ENCODE measurements at regions not wholly inside any gene's neighbourhood (a gene's known extent, or its start where the extent isn't known, plus 50 kb on each side); places are given as distances from the start of the nearest gene placed in this dataset.

- Mint-ChIP-seq H3K27me3 (ENCODE audit: unreplicated experiment) (peaks cover 6% of the 10 kb centered on the region), H3K27ac (ENCODE audit: unreplicated experiment) (no peak overlapping the region), H3K4me1 (ENCODE audit: low read depth, unreplicated experiment) (no peaks in the 10 kb centered on the region), H3K36me3 (ENCODE audit: unreplicated experiment) (no peaks in the 10 kb centered on the region), H3K4me3 (ENCODE audit: unreplicated experiment) (no peak overlapping the region), H3K9me3 (ENCODE audit: unreplicated experiment) (no peaks in the 10 kb centered on the region)
- DNase-seq = no peak
- no peak for TF ChIP-seq CTCF (IDR thresholded peaks at IDR 0.05; ENCODE audit: partially characterized antibody, unreplicated experiment)
Measured at GRCh38 chr2:16482460-16482859, 183.2 kb downstream of the CYRIA start.

- DNase-seq = no peak
- TF ChIP-seq CTCF (IDR thresholded peaks at IDR 0.05; ENCODE audit: partially characterized antibody, unreplicated experiment) = no peak
- H3K9me3 Mint-ChIP-seq (ENCODE audit: unreplicated experiment) = no peaks in the 10 kb centered on the region
Measured at GRCh38 chr2:16481351-16481750, 184.3 kb downstream of the CYRIA start.

GRCh38 chr2:16479721-16480120, 185.9 kb downstream of the CYRIA start:
- H3K27ac Mint-ChIP-seq (ENCODE audit: unreplicated experiment) = no peak overlapping the region
- no peak for DNase-seq
- H3K27me3 Mint-ChIP-seq (ENCODE audit: unreplicated experiment) = peaks cover 4% of the 10 kb centered on the region
- H3K36me3 Mint-ChIP-seq (ENCODE audit: unreplicated experiment) = no peaks in the 10 kb centered on the region
- no peak for TF ChIP-seq CTCF (IDR thresholded peaks at IDR 0.05; ENCODE audit: partially characterized antibody, unreplicated experiment)
- H3K9me3 Mint-ChIP-seq (ENCODE audit: unreplicated experiment) = no peaks in the 10 kb centered on the region
- no peak overlapping the region for H3K4me3 Mint-ChIP-seq (ENCODE audit: unreplicated experiment)
- H3K4me1 Mint-ChIP-seq (ENCODE audit: low read depth, unreplicated experiment) = no peaks in the 10 kb centered on the region

More at GRCh38 chr2:16481351-16481750, 184.3 kb downstream of the CYRIA start:
- no peak overlapping the region for H3K27ac Mint-ChIP-seq (ENCODE audit: unreplicated experiment)
- no peaks in the 10 kb centered on the region for H3K4me1 Mint-ChIP-seq (ENCODE audit: low read depth, unreplicated experiment)
- no peak overlapping the region for H3K4me3 Mint-ChIP-seq (ENCODE audit: unreplicated experiment)
- H3K36me3 Mint-ChIP-seq (ENCODE audit: unreplicated experiment) = no peaks in the 10 kb centered on the region
- peaks cover 4% of the 10 kb centered on the region for H3K27me3 Mint-ChIP-seq (ENCODE audit: unreplicated experiment)

- no peak for DNase-seq
- Mint-ChIP-seq H3K27ac (ENCODE audit: unreplicated experiment) (no peak overlapping the region), H3K9me3 (ENCODE audit: unreplicated experiment) (no peaks in the 10 kb centered on the region), H3K27me3 (ENCODE audit: unreplicated experiment) (peaks cover 2% of the 10 kb centered on the region), H3K36me3 (ENCODE audit: unreplicated experiment) (no peaks in the 10 kb centered on the region), H3K4me3 (ENCODE audit: unreplicated experiment) (no peak overlapping the region), H3K4me1 (ENCODE audit: low read depth, unreplicated experiment) (no peaks in the 10 kb centered on the region)
- no peak for TF ChIP-seq CTCF (IDR thresholded peaks at IDR 0.05; ENCODE audit: partially characterized antibody, unreplicated experiment)
Measured at GRCh38 chr2:16478434-16479210, 187.0 kb downstream of the CYRIA start.

GRCh38 chr2:16477648-16478047, 188.0 kb downstream of the CYRIA start:
- Mint-ChIP-seq H3K27me3 (ENCODE audit: unreplicated experiment) (peaks cover 2% of the 10 kb centered on the region), H3K4me1 (ENCODE audit: low read depth, unreplicated experiment) (no peaks in the 10 kb centered on the region), H3K9me3 (ENCODE audit: unreplicated experiment) (no peaks in the 10 kb centered on the region), H3K36me3 (ENCODE audit: unreplicated experiment) (no peaks in the 10 kb centered on the region), H3K4me3 (ENCODE audit: unreplicated experiment) (no peak overlapping the region), H3K27ac (ENCODE audit: unreplicated experiment) (no peak overlapping the region)
- DNase-seq = no peak
- no peak for TF ChIP-seq CTCF (IDR thresholded peaks at IDR 0.05; ENCODE audit: partially characterized antibody, unreplicated experiment)
